ENCODE measurements at regions not wholly inside any gene's neighbourhood (a gene's known extent, or its start where the extent isn't known, plus 50 kb on each side); places are given as distances from the start of the nearest gene placed in this dataset.

GRCh38 chr10:62480196-62480595 is 106.0 kb downstream of the ZNF365 start:
- Histone ChIP-seq H3K4me1 (ENCODE audit: insufficient read depth, low read length, severe bottlenecking) (no peaks in the 10 kb centered on the region), H3K36me3 (ENCODE audit: insufficient read depth, low read length) (no peaks in the 10 kb centered on the region), H3K79me2 (ENCODE audit: insufficient read depth, low read length) (no peaks in the 10 kb centered on the region), H3K9me3 (ENCODE audit: low read length) (no peaks in the 10 kb centered on the region), H3K4me3 (ENCODE audit: low read depth, low read length, poor library complexity, severe bottlenecking) (no peak overlapping the region), H3K4me2 (ENCODE audit: low read length) (no peak overlapping the region), H4K20me1 (ENCODE audit: insufficient read depth, low read length) (no peaks in the 10 kb centered on the region), H3K27me3 (ENCODE audit: insufficient read depth, low read length) (no peaks in the 10 kb centered on the region), H3K9me2 (ENCODE audit: low read depth, low read length) (no peaks in the 10 kb centered on the region), H3F3A (ENCODE audit: insufficient read depth, low read length) (no peaks in the 10 kb centered on the region), H3K27ac (ENCODE audit: low read depth, low read length, poor library complexity, severe bottlenecking) (no peak overlapping the region), H3K9ac (ENCODE audit: low read length) (no peak overlapping the region), H2AFZ (ENCODE audit: low read length) (no peak overlapping the region)
- TF ChIP-seq CTCF (IDR thresholded peaks at IDR 0.05; ENCODE audit: low read length) (no peak), EZH2 (IDR thresholded peaks at IDR 0.05; ENCODE audit: borderline replicate concordance, low read length) (no peak)

- no peaks in the 10 kb centered on the region for H3K36me3 ChIP-seq (ENCODE audit: insufficient read depth, low read length)
- H3K9me3 ChIP-seq (ENCODE audit: low read length), result no peaks in the 10 kb centered on the region
- no peak overlapping the region for H3K27ac ChIP-seq (ENCODE audit: low read depth, low read length, poor library complexity, severe bottlenecking)
- no peaks in the 10 kb centered on the region for H3K4me1 ChIP-seq (ENCODE audit: insufficient read depth, low read length, severe bottlenecking)
- H3K4me2 ChIP-seq (ENCODE audit: low read length), result no peak overlapping the region
- H3K27me3 ChIP-seq (ENCODE audit: insufficient read depth, low read length), result no peaks in the 10 kb centered on the region
- no peak overlapping the region for H3K9ac ChIP-seq (ENCODE audit: low read length)
- H3F3A ChIP-seq (ENCODE audit: insufficient read depth, low read length), result no peaks in the 10 kb centered on the region
- H3K4me3 ChIP-seq (ENCODE audit: low read depth, low read length, poor library complexity, severe bottlenecking), result no peak overlapping the region
- no peaks in the 10 kb centered on the region for H3K79me2 ChIP-seq (ENCODE audit: insufficient read depth, low read length)
- no peaks in the 10 kb centered on the region for H4K20me1 ChIP-seq (ENCODE audit: insufficient read depth, low read length)
- no peaks in the 10 kb centered on the region for H3K9me2 ChIP-seq (ENCODE audit: low read depth, low read length)
- TF ChIP-seq EZH2 (IDR thresholded peaks at IDR 0.05; ENCODE audit: borderline replicate concordance, low read length) (no peak), CTCF (IDR thresholded peaks at IDR 0.05; ENCODE audit: low read length) (no peak)
- H2AFZ ChIP-seq (ENCODE audit: low read length), result no peak overlapping the region
These were observed 108.4 kb downstream of the ZNF365 start for GRCh38 chr10:62482581-62482980.

- no peak overlapping the region for H3K9ac ChIP-seq (ENCODE audit: low read length)
- H2AFZ ChIP-seq (ENCODE audit: low read length), result no peak overlapping the region
- H3K79me2 ChIP-seq (ENCODE audit: insufficient read depth, low read length), result no peaks in the 10 kb centered on the region
- H3K9me3 ChIP-seq (ENCODE audit: low read length), result no peaks in the 10 kb centered on the region
- no peaks in the 10 kb centered on the region for H3K27me3 ChIP-seq (ENCODE audit: insufficient read depth, low read length)
- H3K4me3 ChIP-seq (ENCODE audit: low read depth, low read length, poor library complexity, severe bottlenecking), result no peak overlapping the region
- H3K4me2 ChIP-seq (ENCODE audit: low read length), result no peak overlapping the region
- H3F3A ChIP-seq (ENCODE audit: insufficient read depth, low read length), result no peaks in the 10 kb centered on the region
- H3K27ac ChIP-seq (ENCODE audit: low read depth, low read length, poor library complexity, severe bottlenecking), result no peak overlapping the region
- no peaks in the 10 kb centered on the region for H3K4me1 ChIP-seq (ENCODE audit: insufficient read depth, low read length, severe bottlenecking)
- no peaks in the 10 kb centered on the region for H3K9me2 ChIP-seq (ENCODE audit: low read depth, low read length)
- H4K20me1 ChIP-seq (ENCODE audit: insufficient read depth, low read length), result no peaks in the 10 kb centered on the region
- H3K36me3 ChIP-seq (ENCODE audit: insufficient read depth, low read length), result no peaks in the 10 kb centered on the region
- TF ChIP-seq CTCF (IDR thresholded peaks at IDR 0.05; ENCODE audit: low read length), result no peak
- TF ChIP-seq EZH2 (IDR thresholded peaks at IDR 0.05; ENCODE audit: borderline replicate concordance, low read length), result no peak
These were observed 117.4 kb downstream of the ZNF365 start for GRCh38 chr10:62491597-62491996.

Data from OCI-LY1 (cell line).